GM23248 (cell line): ENCODE measurements at regions not wholly inside any gene's neighbourhood (a gene's known extent, or its start where the extent isn't known, plus 50 kb on each side); places are given as distances from the start of the nearest gene placed in this dataset.

Source experiments
- EZH2 ChIP-seq: fragments of 200-600 bp; sonication (generic); IDR thresholded peaks from 2 replicates; pipeline ENCODE4 v1.6.1; 2018; ENCODE audit warnings: antibody characterized with exemption, mild to moderate bottlenecking; ENCODE audit not compliant: insufficient read depth, poor library complexity, severe bottlenecking
- EZH2phosphoT487 ChIP-seq: fragments of 200-600 bp; sonication (generic); IDR thresholded peaks from 2 replicates; pipeline ENCODE4 v1.6.1; 2018; ENCODE audit warnings: antibody characterized with exemption, moderate library complexity, mild to moderate bottlenecking, low read depth; ENCODE audit not compliant: insufficient read depth

DNA sequence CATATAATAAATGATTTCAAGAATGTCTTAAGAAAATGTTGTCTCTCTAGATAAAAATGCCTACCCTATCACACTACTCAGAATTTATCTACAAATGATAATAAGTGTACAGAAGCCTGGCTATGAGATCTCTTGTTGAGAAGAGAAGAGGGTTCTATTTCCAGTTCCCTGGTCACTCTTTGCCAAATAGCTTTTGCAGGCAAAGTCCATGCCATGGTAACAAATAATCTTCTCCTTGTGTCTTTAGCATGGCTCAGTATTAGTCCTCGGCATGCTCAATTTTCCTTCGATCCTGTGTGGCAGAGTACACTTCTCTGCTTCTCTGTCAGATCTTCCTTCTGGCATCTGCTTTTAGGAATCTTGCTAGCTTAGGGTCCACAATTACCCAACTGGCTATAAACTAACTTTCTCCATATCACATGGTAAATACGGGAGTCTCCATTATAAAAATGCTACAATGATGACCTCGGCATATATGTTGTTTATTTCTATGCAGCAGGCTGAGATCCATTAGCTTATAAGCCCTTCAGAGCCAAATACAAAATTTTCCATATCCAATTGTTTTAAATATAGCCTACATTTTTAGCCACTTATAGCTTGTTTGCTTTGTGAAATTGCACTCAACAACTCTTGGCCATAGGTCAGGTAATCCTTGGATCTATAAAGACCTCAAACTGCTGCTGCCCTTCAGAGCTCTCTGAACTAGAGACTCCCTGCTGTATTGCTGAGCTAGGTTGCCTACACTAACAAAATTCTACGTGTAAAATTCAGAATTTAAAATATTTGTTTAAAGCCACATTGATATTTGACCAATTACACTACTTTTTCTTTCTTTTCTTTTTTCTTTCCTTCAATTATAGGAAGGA is 157.5 kb downstream of the FSIP2 start:
- TF ChIP-seq EZH2 = no peak
- no peak for TF ChIP-seq EZH2phosphoT487
